ENCODE measurements at regions not wholly inside any gene's neighbourhood (a gene's known extent, or its start where the extent isn't known, plus 50 kb on each side); places are given as distances from the start of the nearest gene placed in this dataset.
"Not testable (repeated sequence)": the region's sequence is repeated elsewhere in the genome, so short reads cannot be mapped to it uniquely, and the experiment has no call there.

- DNase-seq = no peak
These were observed 1240.1 kb upstream of the WWC1 start for GRCh38 chr5:167051402-167051768.

GRCh38 chr5:167052791-167053190 lies 1238.7 kb upstream of the WWC1 start:
- no peak for DNase-seq

GRCh38 chr5:167057665-167058064 lies 1233.8 kb upstream of the WWC1 start:
- no peak for DNase-seq

GRCh38 chr5:167061695-167062094 lies 1229.8 kb upstream of the WWC1 start:
- DNase-seq = no peak

GRCh38 chr5:167063116-167063515 lies 1228.3 kb upstream of the WWC1 start:
- DNase-seq = no peak

GRCh38 chr5:167063788-167064187 lies 1227.7 kb upstream of the WWC1 start:
- no peak for DNase-seq

- no peak for DNase-seq
These were observed 1227.2 kb upstream of the WWC1 start for GRCh38 chr5:167064198-167064776.

- no peak for DNase-seq
These were observed 1225.7 kb upstream of the WWC1 start for GRCh38 chr5:167065794-167066193.

- DNase-seq = no peak
These were observed 1219.3 kb upstream of the WWC1 start for GRCh38 chr5:167071981-167072610.

- DNase-seq = no peak
These were observed 1209.9 kb upstream of the WWC1 start for GRCh38 chr5:167081561-167081960.

- DNase-seq = no peak
These were observed 1194.6 kb upstream of the WWC1 start for GRCh38 chr5:167096816-167097215.

GRCh38 chr5:167104351-167104750 lies 1187.1 kb upstream of the WWC1 start:
- no peak for DNase-seq

- DNase-seq = no peak
These were observed 1185.5 kb upstream of the WWC1 start for GRCh38 chr5:167105941-167106340.

GRCh38 chr5:167107684-167108083 lies 1183.8 kb upstream of the WWC1 start:
- no peak for DNase-seq

GRCh38 chr5:167108266-167108665 lies 1183.2 kb upstream of the WWC1 start:
- not testable (repeated sequence) for DNase-seq

- no peak for DNase-seq
These were observed 1178.9 kb upstream of the WWC1 start for GRCh38 chr5:167112556-167112955.

GRCh38 chr5:167122267-167122666 lies 1169.2 kb upstream of the WWC1 start:
- DNase-seq = no peak

GRCh38 chr5:167123126-167123525 lies 1168.3 kb upstream of the WWC1 start:
- no peak for DNase-seq

GRCh38 chr5:167128581-167128980 lies 1162.9 kb upstream of the WWC1 start:
- DNase-seq = no peak

- DNase-seq = no peak
These were observed 1150.7 kb upstream of the WWC1 start for GRCh38 chr5:167140548-167141291.

GRCh38 chr5:167143716-167144115 lies 1147.7 kb upstream of the WWC1 start:
- no peak for DNase-seq

- DNase-seq = no peak
These were observed 1145.6 kb upstream of the WWC1 start for GRCh38 chr5:167145841-167146240.

GRCh38 chr5:167147879-167148278 lies 1143.6 kb upstream of the WWC1 start:
- DNase-seq = no peak

- no peak for DNase-seq
These were observed 1140.8 kb upstream of the WWC1 start for GRCh38 chr5:167150661-167151060.
